ENCODE measurements at regions not wholly inside any gene's neighbourhood (a gene's known extent, or its start where the extent isn't known, plus 50 kb on each side); places are given as distances from the start of the nearest gene placed in this dataset.

DNA sequence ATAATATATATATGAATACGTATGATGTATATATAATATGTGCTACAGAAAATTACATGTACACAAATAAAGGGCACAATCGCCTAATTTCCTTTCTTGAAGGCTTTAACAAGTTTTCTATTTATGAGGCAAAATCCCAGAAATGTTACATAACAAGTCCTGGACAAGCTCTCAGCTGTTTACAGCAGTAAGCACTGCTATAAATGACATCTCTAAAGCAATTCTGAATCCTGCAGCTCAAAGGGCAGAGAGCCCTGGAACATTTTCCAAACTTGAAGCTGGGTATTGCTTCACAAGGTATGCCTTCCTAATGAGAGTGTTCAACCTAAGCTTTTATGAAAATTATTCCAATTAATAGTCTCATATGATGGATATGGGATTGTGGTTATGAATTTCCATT is 222.3 kb upstream of the GCFC2 start:
- H3K9me3 Mint-ChIP-seq: no peaks in the 10 kb centered on the region
- WGBS, 2 experiments (ENCODE audit: insufficient coverage in 1 of 2, insufficient read length in 1 of 2): 0% methylated on average over 1 of the region's 2 CpGs; no CpG with 5 or more reads in 1 of the 2 experiments
- TF ChIP-seq, protein P1, sequence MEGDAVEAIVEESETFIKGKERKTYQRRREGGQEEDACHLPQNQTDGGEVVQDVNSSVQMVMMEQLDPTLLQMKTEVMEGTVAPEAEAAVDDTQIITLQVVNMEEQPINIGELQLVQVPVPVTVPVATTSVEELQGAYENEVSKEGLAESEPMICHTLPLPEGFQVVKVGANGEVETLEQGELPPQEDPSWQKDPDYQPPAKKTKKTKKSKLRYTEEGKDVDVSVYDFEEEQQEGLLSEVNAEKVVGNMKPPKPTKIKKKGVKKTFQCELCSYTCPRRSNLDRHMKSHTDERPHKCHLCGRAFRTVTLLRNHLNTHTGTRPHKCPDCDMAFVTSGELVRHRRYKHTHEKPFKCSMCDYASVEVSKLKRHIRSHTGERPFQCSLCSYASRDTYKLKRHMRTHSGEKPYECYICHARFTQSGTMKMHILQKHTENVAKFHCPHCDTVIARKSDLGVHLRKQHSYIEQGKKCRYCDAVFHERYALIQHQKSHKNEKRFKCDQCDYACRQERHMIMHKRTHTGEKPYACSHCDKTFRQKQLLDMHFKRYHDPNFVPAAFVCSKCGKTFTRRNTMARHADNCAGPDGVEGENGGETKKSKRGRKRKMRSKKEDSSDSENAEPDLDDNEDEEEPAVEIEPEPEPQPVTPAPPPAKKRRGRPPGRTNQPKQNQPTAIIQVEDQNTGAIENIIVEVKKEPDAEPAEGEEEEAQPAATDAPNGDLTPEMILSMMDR (conservative IDR thresholded peaks at IDR 0.05): no peak
- DNase-seq: no peak
- Histone ChIP-seq H3K27me3 (ENCODE audit: control insufficient read depth, insufficient read depth, low read length, poor library complexity, severe bottlenecking) (no peaks in the 10 kb centered on the region), H3K4me3 (ENCODE audit: low read length) (no peak overlapping the region), H3K27ac (ENCODE audit: low read depth, low read length) (no peak overlapping the region), H3K4me1 (ENCODE audit: control insufficient read depth, insufficient read depth, low read length) (no peaks in the 10 kb centered on the region), H3K36me3 (ENCODE audit: control insufficient read depth, insufficient read depth, low read length) (no peaks in the 10 kb centered on the region), H3K9ac (ENCODE audit: extremely low read depth, low read length, poor library complexity, severe bottlenecking) (no peak overlapping the region), H3K9me3 (ENCODE audit: control insufficient read depth, low read length) (no peaks in the 10 kb centered on the region)
- no peaks in the 10 kb centered on the region for H3K27me3 Mint-ChIP-seq (ENCODE audit: insufficient read depth)
- no peak overlapping the region for H3K27ac Mint-ChIP-seq
- no peaks in the 10 kb centered on the region for H3K4me1 Mint-ChIP-seq
- H3K36me3 Mint-ChIP-seq (ENCODE audit: low read depth): no peaks in the 10 kb centered on the region
- no peak overlapping the region for H3K4me3 Mint-ChIP-seq

DNA sequence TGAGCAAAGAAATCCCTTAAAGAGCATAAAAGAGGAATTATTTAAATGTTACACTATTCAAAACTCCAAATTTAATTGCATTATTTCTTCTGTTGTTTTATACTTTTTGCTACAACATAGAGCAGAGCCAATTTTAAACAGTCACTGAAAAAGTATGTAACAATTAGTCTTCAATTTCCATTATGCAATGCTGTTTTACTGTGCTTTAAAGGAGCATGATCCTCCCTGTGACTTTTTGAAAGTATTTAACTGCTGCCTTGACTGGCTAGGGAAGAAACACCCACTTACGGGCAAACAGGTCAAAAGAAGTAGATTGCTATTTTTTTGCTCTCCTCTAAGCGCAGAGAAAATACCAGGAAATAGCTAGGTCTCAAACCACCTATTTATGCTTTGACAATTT is 217.4 kb upstream of the GCFC2 start:
- 95 to 97% methylated on average over 2 of the region's 2 CpGs for WGBS, 2 experiments (ENCODE audit: insufficient coverage in 1 of 2, insufficient read length in 1 of 2)

GRCh38 chr2:75925331-75926024 is 214.8 kb upstream of the GCFC2 start:
- Mint-ChIP-seq H3K27me3 (ENCODE audit: insufficient read depth) (no peaks in the 10 kb centered on the region), H3K27ac (no peak overlapping the region), H3K4me1 (no peaks in the 10 kb centered on the region), H3K36me3 (ENCODE audit: low read depth) (no peaks in the 10 kb centered on the region), H3K4me3 (no peak overlapping the region), H3K9me3 (no peaks in the 10 kb centered on the region)
- DNase-seq: no peak
- TF ChIP-seq, protein P1 (conservative IDR thresholded peaks at IDR 0.05): no peak
- 79% methylated on average over 3 of the region's 3 CpGs; no CpG with 5 or more reads in 1 of the 2 experiments for WGBS, 2 experiments (ENCODE audit: insufficient coverage in 1 of 2, insufficient read length in 1 of 2)
- Histone ChIP-seq H3K9me3 (ENCODE audit: control insufficient read depth, low read length) (no peaks in the 10 kb centered on the region), H3K36me3 (ENCODE audit: control insufficient read depth, insufficient read depth, low read length) (no peaks in the 10 kb centered on the region), H3K4me1 (ENCODE audit: control insufficient read depth, insufficient read depth, low read length) (no peaks in the 10 kb centered on the region), H3K9ac (ENCODE audit: extremely low read depth, low read length, poor library complexity, severe bottlenecking) (no peak overlapping the region), H3K27me3 (ENCODE audit: control insufficient read depth, insufficient read depth, low read length, poor library complexity, severe bottlenecking) (no peaks in the 10 kb centered on the region), H3K27ac (ENCODE audit: low read depth, low read length) (no peak overlapping the region), H3K4me3 (ENCODE audit: low read length) (no peak overlapping the region)

More for the DNA sequence above, 217.4 kb upstream of the GCFC2 start:
- DNase-seq: no peak
- no peaks in the 10 kb centered on the region for H3K27me3 ChIP-seq (ENCODE audit: control insufficient read depth, insufficient read depth, low read length, poor library complexity, severe bottlenecking)
- H3K4me1 ChIP-seq (ENCODE audit: control insufficient read depth, insufficient read depth, low read length): no peaks in the 10 kb centered on the region
- no peak overlapping the region for H3K27ac ChIP-seq (ENCODE audit: low read depth, low read length)
- no peak overlapping the region for H3K9ac ChIP-seq (ENCODE audit: extremely low read depth, low read length, poor library complexity, severe bottlenecking)
- Mint-ChIP-seq H3K4me1 (no peaks in the 10 kb centered on the region), H3K27me3 (ENCODE audit: insufficient read depth) (no peaks in the 10 kb centered on the region), H3K4me3 (no peak overlapping the region), H3K27ac (no peak overlapping the region), H3K36me3 (ENCODE audit: low read depth) (no peaks in the 10 kb centered on the region), H3K9me3 (no peaks in the 10 kb centered on the region)
- no peaks in the 10 kb centered on the region for H3K36me3 ChIP-seq (ENCODE audit: control insufficient read depth, insufficient read depth, low read length)
- H3K9me3 ChIP-seq (ENCODE audit: control insufficient read depth, low read length): no peaks in the 10 kb centered on the region
- TF ChIP-seq, protein P1 (conservative IDR thresholded peaks at IDR 0.05): no peak
- H3K4me3 ChIP-seq (ENCODE audit: low read length): no peak overlapping the region
